ENCODE measurements at regions not wholly inside any gene's neighbourhood (a gene's known extent, or its start where the extent isn't known, plus 50 kb on each side); places are given as distances from the start of the nearest gene placed in this dataset.

GRCh38 chr13:70864731-70865130 is 756.5 kb upstream of the KLHL1 start:
- DNase-seq = no peak

DNA sequence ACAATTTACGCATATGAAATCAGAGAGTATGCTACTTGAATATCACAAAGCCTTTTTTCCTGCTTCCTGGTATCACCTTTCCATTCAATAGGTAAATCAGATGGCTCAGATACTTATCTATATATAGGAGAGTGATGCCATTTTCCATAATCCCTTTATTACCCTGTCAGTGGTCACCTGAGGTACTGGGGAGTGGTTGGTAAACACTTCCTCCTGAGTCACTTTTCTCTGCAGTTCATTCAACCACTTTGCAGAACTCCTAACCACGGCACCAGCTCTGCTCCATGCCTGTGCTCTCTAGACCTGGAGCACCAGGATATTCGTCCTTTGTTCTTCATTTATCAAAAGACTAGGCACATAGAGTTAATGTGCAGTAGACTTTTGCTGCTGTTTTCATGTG is 748.5 kb upstream of the KLHL1 start:
- no peak for DNase-seq

DNA sequence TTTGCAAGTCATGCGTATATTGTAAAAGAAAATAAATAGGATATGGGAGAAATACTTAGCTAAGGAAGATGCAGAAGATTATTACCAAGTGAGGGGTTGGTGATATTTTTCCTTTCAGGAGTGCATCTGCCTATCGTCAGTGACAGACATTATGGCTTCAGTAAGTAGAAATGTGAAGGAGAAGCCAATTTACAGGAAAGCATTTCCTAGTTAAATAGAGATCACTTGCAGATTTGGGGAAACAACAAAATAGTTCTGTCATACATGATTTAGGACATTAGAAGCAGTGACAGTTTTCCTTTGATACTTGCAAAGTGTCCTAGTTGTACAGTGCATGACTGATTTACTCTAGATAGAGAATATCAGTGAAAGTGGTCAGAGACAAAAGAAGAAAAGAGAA is 747.8 kb upstream of the KLHL1 start:
- DNase-seq = no peak

DNA sequence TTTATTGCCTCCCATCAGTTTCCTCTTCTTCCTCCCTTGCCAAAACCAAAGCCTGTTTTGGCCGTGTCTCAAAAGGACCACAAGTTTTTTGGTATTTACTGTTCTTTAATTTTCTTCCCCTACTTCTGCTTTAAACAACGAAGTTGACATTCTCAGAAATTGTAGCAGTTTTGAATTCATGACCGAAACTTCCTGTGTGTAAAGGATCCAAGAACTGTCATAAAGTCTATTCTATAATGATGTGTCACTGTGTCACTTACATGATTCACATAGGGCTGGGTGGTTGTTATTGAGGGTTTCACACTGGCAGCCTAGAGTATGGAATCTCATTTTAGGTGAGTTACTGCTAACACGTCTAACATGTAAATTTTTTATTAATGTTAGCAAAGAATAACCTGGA is 741.0 kb upstream of the KLHL1 start:
- DNase-seq = no peak

DNA sequence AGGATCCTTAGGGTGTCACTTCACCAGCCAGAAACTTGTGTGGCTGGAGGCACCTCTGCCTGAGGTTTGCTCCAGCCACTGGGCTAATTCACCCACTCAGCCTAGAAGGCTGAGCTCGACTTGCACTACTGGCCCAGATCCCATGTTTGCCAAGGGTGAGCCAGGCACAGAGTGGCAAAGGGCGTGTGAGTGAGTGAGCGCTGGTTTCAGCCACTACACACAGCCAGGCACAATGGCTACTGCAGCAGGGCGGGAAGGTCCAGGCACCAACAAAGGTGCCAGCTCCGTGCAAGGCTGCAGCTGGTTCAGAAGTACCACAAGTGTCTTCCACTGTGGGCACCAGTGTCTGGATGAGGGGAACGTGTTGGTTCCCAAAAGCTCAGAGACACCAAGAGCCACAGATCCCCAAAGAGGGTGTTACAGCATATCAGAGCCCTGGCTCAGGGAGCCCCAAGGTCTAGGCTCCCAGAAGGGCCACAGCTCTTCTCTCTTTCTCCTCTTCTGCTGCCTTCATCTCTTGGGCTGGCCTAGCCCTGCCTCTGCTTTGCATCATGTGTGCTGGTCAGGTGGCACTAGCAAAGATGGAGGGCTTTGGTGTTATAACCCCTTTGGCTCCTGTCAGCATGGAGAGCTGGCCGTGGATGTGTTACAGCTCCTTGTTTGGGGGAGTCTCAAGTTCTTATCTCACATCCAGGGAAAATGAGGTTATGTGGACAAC is 736.3 kb upstream of the KLHL1 start:
- DNase-seq = no peak

- no peak for DNase-seq
Measured at GRCh38 chr13:70842062-70842644, 733.9 kb upstream of the KLHL1 start.

- no peak for DNase-seq
Measured at GRCh38 chr13:70841240-70842061, 733.2 kb upstream of the KLHL1 start.

DNA sequence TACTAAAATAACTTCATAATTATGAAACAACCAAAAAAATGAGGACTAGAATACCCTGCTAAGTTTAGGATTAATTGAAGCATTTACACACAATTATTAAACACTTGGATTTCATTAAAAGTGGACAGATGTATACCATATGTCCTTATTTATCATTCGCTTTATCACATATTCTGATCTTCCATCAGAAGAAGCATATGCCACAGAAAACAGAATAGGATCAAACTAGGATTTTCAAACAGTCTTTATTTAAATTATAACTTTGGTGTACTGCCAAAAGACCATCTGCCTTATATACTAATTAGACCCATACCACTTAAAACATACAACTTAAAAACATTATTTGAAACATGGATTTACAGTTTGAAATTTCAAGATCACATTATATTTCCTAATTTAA is 727.1 kb upstream of the KLHL1 start:
- no peak for DNase-seq

GRCh38 chr13:70829748-70830147 is 721.5 kb upstream of the KLHL1 start:
- DNase-seq = no peak

DNA sequence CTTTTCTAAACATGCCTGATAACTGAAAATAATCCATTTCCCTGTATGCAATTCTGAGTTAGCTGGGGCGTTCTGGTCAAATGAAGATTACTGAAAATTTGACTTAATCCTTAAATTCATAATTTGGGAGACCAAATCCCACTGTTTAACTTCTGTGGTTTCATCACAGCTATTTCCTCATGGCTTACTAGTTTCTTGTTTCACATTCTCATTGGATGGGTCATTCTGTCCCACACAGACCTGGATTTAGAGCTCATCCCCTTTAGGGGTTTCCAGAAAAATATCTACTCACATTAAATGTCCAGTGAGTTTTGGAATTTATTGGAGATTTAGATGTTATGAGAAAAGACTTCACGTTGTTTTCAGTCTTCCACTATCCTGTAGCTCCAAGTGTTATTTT is 709.3 kb upstream of the KLHL1 start:
- no peak for DNase-seq

- DNase-seq = no peak
Measured at GRCh38 chr13:70816853-70817252, 708.6 kb upstream of the KLHL1 start.

GRCh38 chr13:70814684-70815083 is 706.4 kb upstream of the KLHL1 start:
- DNase-seq = peak; percentile 1

DNA sequence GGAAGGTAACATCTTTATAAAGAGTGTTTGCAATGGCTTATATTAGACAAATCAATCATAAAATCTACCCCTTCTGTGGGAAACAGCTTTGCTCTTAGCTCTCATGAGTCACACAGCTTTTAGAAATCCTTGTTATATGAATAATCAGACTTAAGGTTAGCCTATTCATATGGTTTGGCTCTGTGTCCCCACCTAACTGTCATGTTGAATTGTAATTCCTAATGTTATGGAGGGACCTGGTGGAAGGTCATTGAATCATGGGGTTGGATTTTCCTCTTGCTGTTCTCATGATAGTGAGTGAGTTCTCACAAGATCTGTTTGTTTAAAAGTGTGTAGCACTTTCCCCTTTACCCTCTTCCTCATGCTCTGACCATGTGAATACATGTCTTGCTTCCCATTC is 704.2 kb upstream of the KLHL1 start:
- DNase-seq = no peak

- DNase-seq = no peak
Measured at GRCh38 chr13:70809588-70809987, 701.3 kb upstream of the KLHL1 start.

GRCh38 chr13:70798385-70798784 is 690.1 kb upstream of the KLHL1 start:
- no peak for DNase-seq

- no peak for DNase-seq
Measured at GRCh38 chr13:70795484-70795883, 687.2 kb upstream of the KLHL1 start.

DNA sequence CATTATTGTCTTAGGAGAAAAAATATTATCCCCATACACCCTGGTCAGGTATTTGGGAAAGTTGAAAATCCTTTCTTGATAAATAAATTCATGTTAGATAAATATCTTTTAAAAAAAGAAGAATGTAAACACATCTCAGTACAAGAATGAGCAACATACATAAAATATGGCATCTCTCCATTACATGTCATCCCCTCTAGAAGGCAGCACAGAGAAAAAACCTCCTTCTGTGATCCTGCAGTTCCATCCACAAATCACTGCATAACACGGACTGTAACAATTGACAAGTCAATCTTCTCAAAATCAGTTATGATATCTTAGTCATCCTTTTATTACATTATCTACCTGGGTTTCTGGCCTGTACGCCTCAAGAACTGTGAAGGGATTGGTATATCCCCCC is 683.9 kb upstream of the KLHL1 start:
- DNase-seq = no peak

- DNase-seq = no peak
Measured at GRCh38 chr13:70789751-70790150, 681.5 kb upstream of the KLHL1 start.

DNA sequence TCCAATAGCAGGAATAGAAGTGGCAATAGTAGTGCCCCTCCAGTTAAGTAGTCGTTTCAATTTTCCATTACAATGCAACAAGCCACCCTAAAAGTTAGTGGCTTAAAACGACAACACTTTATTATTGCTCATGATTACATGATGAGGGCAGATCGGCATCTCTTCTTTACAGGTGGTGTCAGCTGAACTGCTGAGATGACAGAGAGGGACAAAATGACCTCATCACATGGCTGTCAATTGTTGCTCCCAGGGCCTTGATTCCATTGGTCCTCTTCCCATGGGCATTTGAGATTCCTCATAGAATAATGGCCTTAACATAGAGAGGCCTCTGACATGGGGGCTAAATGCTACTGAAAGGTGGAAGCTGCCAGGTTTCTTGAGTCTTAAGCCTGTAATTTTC is 679.8 kb upstream of the KLHL1 start:
- DNase-seq = no peak

DNA sequence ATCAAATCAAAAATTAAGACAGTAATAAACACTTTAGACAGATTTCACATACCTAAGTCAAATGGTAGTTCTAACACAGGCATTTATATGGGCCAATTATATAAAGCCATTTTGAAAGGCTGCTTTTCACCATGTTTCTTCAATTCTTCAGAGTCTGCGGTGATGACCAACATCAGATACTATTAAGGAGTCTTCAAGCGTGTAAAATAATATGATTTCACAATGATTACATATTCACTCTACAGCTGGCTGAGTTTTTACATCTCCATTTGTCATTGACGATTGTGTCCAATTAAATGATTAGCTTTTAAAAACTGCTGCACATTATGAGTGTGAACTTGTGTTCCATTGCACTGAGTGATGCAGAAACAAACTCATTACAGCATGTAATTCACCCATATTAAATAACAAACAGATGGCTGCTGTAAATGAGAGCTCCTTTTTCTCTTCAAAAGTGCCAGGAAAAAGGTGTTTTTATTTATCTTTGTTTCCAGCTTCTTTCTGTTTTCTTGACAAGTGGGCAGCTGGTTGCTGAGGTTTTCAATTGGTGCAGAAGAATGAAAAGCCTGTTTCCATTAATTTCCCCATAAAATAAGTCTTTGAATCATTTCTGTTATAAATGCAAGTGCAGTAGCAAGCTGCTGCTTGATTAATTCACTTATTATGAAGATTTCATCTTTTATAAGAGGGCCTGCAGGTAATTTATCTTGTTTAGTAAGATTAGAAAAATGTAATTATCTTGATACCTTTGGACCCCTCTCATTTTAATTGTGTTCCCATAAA is 676.1 kb upstream of the KLHL1 start:
- DNase-seq = no peak

- no peak for DNase-seq
Measured at GRCh38 chr13:70769817-70770216, 661.6 kb upstream of the KLHL1 start.

- DNase-seq = no peak
Measured at GRCh38 chr13:70758932-70759331, 650.7 kb upstream of the KLHL1 start.

DNA sequence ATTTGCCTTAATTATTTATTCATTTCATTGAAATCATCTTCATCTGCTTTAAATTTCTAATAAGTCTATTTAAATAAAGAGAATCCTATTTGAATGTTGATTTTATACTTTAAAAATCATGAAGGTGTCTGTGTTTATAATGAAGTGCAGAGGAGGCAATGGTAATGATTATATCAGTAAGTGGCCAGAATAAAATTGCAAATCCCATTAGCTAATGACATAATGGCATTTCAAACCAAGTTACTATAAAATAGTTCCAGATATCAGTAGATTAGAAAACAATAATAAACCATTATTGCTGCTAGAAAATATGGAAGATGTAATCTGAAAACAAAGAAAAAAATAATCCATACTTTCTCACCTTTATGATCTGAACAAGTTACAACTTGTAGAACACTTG is 647.8 kb upstream of the KLHL1 start:
- no peak for DNase-seq

Data from GDM1 (cell line).